NB4 (cell line): ENCODE measurements at regions not wholly inside any gene's neighbourhood (a gene's known extent, or its start where the extent isn't known, plus 50 kb on each side); places are given as distances from the start of the nearest gene placed in this dataset.

Source experiments
- TF ChIP-seq, protein P1 (sequence below): IDR thresholded peaks from one replicate; pipeline ENCODE4 v1.5.1; 2012; ENCODE audit warnings: low read depth, low read length
- TF ChIP-seq, protein P2 (sequence below): IDR thresholded peaks from 2 replicates; pipeline ENCODE4 v1.6.1; 2011; ENCODE audit warnings: low read depth, low read length

DNA sequence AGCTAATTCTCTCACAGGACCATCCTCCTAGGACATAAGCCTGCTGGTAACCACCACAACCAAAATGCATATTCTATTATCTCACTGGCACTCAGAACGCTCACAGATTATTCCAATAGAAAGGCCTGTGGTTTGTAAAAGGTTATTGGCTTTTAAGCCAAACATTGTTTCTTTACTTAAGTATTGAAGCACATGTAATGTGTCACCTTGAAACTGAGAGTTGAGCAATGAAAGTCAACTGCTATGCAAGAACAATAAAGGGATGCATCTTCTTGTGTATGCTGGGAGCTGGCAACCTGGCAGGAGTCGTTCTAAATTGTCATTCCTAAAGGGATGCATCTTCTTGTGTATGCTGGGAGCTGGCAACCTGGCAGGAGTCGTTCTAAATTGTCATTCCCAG, 298.6 kb upstream of the DNAJC19 start:
- TF ChIP-seq, protein P1, sequence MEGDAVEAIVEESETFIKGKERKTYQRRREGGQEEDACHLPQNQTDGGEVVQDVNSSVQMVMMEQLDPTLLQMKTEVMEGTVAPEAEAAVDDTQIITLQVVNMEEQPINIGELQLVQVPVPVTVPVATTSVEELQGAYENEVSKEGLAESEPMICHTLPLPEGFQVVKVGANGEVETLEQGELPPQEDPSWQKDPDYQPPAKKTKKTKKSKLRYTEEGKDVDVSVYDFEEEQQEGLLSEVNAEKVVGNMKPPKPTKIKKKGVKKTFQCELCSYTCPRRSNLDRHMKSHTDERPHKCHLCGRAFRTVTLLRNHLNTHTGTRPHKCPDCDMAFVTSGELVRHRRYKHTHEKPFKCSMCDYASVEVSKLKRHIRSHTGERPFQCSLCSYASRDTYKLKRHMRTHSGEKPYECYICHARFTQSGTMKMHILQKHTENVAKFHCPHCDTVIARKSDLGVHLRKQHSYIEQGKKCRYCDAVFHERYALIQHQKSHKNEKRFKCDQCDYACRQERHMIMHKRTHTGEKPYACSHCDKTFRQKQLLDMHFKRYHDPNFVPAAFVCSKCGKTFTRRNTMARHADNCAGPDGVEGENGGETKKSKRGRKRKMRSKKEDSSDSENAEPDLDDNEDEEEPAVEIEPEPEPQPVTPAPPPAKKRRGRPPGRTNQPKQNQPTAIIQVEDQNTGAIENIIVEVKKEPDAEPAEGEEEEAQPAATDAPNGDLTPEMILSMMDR: no peak
- TF ChIP-seq, protein P2, sequence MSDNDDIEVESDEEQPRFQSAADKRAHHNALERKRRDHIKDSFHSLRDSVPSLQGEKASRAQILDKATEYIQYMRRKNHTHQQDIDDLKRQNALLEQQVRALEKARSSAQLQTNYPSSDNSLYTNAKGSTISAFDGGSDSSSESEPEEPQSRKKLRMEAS: no peak
